Right hindlimb (tissue), 1 donor: ENCODE measurements at regions not wholly inside any gene's neighbourhood (a gene's known extent, or its start where the extent isn't known, plus 50 kb on each side); places are given as distances from the start of the nearest gene placed in this dataset.
"Not testable (repeated sequence)": the region's sequence is repeated elsewhere in the genome, so short reads cannot be mapped to it uniquely, and the experiment has no call there.

Source experiments
- DNase-seq: peaks from one replicate; pipeline ENCODE4 v3.0.0-alpha.2; 2018

GRCh38 chr17:18546514-18547398 lies 70.2 kb downstream of the LGALS9C start:
- DNase-seq: not testable (repeated sequence)

GRCh38 chr17:18557086-18557485 lies 80.5 kb downstream of the LGALS9C start:
- DNase-seq: not testable (repeated sequence)

- DNase-seq: not testable (repeated sequence)
Observed at GRCh38 chr17:18563381-18564098, 80.7 kb downstream of the TBC1D28 start.

- DNase-seq: peak; percentile 19
Observed at GRCh38 chr17:18564099-18564448, 80.1 kb downstream of the TBC1D28 start.

- DNase-seq: peak; percentile 12
Observed at GRCh38 chr17:18568108-18568995, 75.8 kb downstream of the TBC1D28 start.

- DNase-seq: not testable (repeated sequence)
Observed at GRCh38 chr17:18569489-18569913, 74.7 kb downstream of the TBC1D28 start.

GRCh38 chr17:18572536-18572935 lies 71.7 kb downstream of the TBC1D28 start:
- DNase-seq: not testable (repeated sequence)

GRCh38 chr17:18574137-18574536 lies 70.1 kb downstream of the TBC1D28 start:
- not testable (repeated sequence) for DNase-seq
